ENCODE measurements at regions not wholly inside any gene's neighbourhood (a gene's known extent, or its start where the extent isn't known, plus 50 kb on each side); places are given as distances from the start of the nearest gene placed in this dataset.

- no peak for TF ChIP-seq CTCF (IDR thresholded peaks at IDR 0.05)
- TF ChIP-seq POLR2A (IDR thresholded peaks at IDR 0.05): no peak
These were observed 758.2 kb downstream of the TLE1 start for GRCh38 chr9:80931163-80931562.

Data from body of pancreas (tissue), 4 donors.